OCI-M2 (cell line): ENCODE measurements at regions not wholly inside any gene's neighbourhood (a gene's known extent, or its start where the extent isn't known, plus 50 kb on each side); places are given as distances from the start of the nearest gene placed in this dataset.

ENCODE experiments used
- DNase-seq: peaks from one replicate; lab custom pipeline; 2025; ENCODE audit not compliant: unreplicated experiment; lab: John Stamatoyannopoulos, UW

DNA sequence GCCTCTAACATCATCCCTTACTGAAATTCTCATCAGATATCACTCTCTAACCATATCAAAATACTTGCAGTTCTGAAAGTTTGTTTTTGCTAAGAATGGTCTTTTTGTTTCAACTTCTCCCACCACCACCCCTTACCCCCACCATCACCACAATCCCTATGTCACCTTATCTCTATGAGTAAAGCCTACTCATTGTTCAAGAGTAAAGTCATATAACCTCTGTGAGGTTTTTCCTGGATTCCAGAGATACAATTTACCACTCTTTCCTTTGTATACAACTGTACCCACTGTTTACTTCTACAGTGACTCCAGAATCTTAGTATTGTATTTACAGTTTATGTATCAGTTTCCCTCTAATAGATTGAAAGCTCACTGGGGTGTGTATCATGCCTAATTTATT lies 158.0 kb upstream of the PCDH10 start:
- no peak for DNase-seq

DNA sequence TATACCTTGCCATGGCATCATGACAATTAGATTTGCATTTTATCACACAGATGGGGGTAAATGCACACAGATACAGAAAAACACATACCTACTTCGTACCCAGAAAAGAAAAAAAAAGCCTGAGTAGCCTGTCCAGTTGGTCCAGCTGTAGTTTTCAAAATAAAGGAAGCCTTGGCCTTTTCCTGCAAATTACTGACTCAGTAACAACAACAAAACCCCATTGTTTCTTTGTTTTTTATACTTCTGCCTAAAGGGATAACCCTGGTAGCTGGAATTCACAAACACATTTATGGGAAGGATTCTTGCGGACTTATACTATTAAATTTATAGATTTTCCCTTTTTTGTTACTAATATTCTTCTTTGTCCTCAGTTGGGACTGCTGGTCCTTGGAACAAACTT lies 156.4 kb upstream of the PCDH10 start:
- DNase-seq, result no peak

DNA sequence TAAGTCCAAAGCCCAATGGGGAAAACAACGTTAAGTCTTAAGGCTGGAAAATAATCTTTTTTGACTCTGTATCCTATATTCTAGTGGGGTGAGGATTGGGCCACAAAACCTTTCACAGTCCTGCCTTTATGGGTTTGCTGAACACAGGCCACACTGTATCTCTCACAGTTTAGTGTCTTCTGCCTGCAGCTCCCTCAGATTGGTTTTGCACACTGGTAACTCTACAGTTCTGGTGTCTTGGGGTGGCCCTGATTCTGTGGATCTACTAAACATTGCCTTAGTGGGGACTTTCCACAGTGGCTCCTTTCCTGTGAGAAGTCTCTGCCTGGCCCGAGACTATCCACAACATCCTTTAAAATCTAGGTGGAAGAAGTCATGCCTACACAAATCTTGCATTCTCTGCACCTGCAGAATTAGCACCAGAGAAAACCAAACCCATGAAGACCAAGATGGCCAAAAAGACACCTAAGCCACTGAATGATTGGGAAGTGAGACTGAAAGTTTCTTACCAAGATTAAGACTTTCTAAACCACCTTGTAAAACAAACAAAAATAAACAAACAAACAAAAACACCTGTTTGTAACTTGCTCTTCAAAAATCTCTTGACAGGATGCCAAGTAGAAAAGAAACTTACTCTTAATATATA lies 150.4 kb upstream of the PCDH10 start:
- DNase-seq, result no peak

DNA sequence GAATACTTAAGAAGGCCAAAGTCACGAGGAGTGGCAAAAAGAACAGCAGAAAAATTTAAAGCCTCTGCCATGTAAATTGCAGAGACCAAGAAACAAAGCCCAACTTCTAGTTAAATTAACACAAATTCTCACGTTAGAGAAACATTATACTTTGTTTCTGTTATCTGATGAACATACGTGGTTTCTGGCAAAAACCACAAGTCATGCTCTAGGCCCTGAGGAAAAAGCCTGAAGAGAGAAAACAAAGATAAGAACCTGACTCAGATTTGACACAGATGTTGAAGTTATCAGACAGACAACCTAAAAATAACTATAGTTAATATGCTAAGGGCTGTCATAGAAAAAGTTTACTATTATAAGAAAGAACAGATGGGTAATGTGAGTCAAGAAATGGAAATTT lies 149.1 kb upstream of the PCDH10 start:
- DNase-seq, result no peak

DNA sequence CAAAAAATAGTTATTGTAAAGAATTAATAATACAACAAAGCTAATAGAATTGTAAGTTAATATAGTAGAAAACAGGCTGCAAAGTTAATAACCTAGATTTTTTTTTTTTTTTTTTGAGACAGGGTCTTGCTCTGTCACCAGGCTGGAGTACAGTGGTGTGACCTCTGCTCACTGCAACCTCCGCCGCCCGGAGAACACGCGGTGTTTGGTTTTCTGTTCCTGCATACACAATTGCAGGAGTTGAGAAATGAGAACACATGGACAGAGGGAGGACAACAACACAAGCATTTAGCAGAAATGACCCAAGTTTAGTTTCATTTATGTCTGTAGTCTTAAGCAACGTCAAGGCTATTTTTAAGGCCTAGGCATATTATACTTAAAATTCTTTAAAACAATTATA lies 145.9 kb upstream of the PCDH10 start:
- no peak for DNase-seq

DNA sequence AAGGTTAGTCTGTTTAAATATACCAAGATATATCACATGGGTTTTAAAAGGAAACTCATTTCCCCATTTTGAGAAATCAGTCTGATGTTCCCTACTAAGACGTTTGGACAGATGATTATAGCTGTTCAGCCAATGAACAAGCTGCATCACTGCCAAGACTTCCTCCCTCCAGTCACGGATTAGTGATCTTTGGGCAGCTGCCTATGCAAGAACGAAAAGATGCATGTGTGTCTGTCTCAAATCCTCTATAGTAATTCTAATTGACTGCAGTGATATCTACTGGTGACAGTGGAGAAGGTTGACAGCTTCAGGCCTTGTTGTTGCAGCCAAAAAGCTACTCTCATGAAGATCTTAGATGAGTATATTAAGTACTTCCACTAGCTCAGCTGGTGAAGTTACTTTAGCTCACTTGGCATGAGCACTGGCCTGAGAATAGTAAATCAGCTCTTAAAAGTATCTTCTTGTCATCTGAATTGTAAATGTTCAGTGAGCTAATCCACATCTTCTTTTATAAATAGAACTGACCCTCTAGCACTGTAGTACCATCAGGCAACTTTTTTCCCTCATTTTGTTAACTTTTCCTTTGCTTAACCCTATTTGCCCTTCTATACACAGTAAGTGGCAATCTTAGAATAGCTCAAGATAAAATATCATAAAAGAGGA lies 134.5 kb upstream of the PCDH10 start:
- no peak for DNase-seq

DNA sequence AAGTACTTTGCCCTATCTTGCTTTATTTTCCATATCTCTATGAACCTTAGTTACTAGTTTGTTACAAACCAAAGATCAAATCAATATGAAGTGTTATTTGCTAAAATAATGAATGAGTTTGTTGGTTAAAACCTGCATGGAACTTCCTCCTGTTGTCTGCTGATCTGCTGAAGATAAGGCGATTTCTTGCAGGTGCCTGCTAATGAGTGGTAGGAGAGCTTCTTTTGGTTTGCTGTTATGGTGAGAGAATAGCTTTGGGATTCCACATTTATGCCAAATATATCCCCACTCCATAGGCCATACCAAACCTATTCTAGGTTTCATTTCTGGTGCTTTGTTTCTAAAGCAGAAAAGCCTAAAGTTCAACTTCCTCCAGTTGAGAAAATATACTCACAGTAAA lies 103.8 kb upstream of the PCDH10 start:
- no peak for DNase-seq

DNA sequence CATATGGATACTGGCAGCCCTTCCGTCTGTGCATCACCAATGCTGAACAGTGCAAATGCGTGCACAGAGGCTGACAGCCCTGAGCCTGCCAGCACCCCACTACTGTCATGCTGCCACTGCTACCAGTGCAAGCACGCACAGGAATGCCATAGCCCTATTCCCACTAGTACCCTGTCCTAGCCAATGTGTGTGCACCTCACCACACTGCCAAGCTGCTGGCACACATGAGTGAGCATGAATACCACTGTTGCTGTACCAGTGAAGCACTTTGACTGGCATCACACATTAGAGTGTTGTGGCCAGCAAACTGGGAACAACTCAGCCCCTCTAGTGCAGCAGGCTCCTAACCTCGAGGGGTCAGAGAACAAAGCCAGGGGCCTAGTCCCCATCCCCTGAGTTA lies 102.9 kb upstream of the PCDH10 start:
- no peak for DNase-seq

DNA sequence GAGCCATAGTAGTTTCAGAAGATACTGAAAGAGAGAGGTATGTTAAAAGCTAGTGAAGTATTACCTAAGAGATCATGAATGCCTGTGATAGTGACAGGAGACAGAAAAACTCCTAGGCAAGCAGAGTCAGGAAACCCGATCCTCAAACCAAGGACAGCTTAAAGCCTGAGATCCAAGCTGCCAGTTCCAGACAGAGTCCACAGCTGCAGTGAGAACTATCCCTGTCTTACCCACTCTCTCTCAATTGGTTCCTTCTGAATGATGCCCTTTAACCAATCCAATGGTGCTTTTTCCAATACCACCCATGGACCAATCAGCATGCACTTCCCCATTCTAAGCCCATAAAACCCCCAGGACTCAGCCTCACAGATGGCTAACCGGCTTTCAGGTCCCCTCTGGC lies 90.4 kb upstream of the PCDH10 start:
- no peak for DNase-seq

DNA sequence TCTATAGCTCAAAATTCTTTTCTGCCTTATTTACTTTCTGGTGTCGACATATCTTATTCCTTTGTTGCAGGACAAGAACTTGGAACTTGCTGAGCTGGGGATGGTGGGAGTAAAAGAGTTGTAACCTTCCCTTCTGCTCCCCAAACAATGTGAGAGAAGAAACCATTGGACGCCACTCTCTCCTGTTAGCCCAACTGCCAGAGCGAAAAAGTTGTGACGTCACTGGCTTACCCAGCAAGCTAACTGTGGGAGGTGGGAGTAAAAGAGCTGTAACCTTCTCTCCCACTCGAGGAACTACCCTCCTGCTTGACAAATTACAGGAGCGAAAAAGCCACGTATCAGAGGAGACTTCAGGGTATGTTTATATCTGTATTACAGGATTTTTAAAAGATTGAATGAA lies 90.0 kb upstream of the PCDH10 start:
- DNase-seq, result no peak

DNA sequence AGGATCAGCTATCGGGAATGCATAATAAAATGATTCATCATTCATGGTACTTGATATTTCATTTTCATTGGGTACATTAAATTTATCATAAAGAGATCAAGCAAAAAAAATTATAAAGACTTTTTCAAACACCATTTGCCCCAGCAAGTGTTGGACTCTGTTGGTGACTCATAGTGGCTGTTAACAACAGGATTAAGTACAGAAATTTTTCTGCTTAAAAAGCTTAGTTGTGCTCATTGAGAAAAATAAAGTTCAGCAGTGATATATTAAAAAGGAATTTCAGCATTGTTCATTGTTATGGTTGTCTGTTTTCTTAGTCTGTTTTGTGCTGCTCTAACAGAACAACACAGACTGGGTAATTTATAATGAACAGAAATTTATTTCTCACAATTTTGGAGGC lies 86.2 kb upstream of the PCDH10 start:
- no peak for DNase-seq

DNA sequence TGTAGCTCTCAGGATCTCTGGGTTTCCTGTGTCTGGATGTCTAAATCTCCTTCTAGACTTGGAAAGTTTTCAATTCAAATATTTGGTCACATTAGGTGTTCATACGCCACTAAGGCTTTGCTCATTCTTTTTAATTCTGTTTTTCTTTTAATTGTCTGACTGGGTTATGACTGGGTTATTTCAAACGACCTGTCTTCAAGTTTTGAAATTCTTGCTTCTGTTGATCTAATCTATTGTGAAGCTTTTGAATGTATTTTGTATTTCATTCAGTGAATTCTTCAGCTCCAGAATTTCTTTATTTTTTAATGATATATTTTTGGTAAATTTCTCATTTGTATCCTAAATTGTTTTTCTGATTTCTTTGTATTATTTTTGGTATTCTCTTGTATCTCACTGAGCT lies 81.0 kb upstream of the PCDH10 start:
- no peak for DNase-seq

DNA sequence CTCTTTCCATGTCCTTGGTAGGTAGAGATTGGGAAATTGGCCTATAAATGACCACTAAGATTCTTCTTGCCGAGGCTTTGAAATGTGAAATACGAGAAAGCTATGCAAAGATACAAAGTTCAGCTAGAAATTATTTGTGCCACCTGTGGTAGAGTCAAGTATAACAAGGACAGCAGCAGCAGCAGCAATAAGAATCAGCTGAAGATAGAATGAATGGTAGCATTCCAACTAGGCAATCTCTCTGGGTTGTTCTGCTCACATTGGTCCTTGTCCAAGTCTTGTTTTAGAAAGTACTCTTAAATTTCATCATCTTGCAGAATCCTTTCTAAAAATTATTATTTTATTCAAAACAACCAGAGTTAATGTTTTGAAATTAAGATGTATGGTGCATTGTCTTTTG lies 67.8 kb upstream of the PCDH10 start:
- no peak for DNase-seq

DNA sequence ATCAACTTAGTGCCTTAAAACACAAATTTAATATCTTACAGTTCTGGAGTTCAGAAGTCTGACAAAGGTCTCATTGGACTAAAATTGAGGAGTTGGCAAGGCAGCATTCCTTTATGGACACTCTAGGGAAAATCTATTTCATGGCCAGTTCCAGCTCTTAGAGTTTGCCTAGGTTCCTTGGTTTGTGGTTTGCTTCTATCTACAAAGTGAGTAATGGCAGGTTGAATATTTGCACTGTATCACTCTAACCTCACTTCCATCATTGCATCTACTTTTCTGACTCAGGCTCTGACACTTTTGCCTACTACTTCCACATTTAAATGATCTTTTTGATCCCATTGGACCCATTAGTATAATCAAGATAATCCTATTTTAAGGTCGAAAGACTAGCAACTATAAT lies 64.7 kb upstream of the PCDH10 start:
- DNase-seq, result no peak

DNA sequence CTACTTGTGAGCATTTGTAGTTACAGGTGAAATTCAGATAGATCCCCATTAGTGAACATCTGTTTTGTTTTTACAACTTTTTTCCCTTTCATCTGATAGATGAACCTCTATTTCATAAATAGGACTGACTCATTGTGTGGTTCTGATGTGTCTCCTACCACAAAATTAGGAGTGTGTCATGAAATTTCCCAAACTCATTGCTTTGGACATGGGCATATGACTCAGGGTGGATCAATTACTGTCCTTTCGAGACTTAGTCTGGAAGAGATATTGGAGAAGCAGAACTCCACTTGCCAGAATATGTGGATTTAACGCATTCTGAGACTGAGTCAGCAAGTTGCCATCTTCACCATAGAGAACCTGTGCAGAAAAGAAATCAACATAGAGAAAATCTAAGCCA lies 53.5 kb upstream of the PCDH10 start:
- DNase-seq, result no peak

DNA sequence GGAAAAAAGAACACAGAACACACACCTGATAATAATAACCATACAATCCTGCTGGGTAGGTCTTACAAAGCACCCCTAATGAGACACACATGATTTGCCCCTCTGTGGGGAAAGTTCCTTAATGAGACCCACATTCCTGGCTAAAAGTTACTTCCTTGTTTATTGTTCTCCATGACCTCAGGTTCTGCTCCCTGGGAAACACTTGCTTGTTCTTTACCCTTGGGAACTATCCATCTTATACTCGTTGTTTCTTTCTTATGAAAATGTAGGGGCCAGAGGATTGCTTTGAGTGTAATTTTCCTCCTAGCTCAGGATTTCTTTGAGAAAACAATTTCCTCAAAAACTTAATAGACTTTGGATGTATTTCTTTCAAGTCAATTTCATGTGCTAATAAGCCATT lies 52.1 kb upstream of the PCDH10 start:
- no peak for DNase-seq
